Stomach (tissue), 8 donors: ENCODE measurements at regions not wholly inside any gene's neighbourhood (a gene's known extent, or its start where the extent isn't known, plus 50 kb on each side); places are given as distances from the start of the nearest gene placed in this dataset.

Source experiments
- DNase-seq, 2 donors: peaks; one replicate each; pipeline versions ENCODE4 v3.0.0 to v3.0.0-alpha.2; 2013 to 2019
- H3K27ac ChIP-seq, 5 donors: fragments of 200-600 bp in 4 of 5; sonication (generic) in 4 of 5; one replicate each; pipeline ENCODE4 v1.5.1; 2013 to 2019; ENCODE audit warnings: mild to moderate bottlenecking in 1 of 5, moderate library complexity in 1 of 5
- H3K27me3 ChIP-seq, 3 donors: fragments of 200-600 bp; sonication (generic); one replicate each; pipeline ENCODE4 v1.5.1; 2017 to 2019; ENCODE audit warnings: mixed run types in 1 of 3
- H3K36me3 ChIP-seq, 4 donors: fragments of 200-600 bp; sonication (generic); 1 replicate in 3 of 4; 2 replicates in 1 of 4; pipeline ENCODE4 v1.5.1; 2016 to 2019
- H3K4me1 ChIP-seq, 4 donors: fragments of 200-600 bp; sonication (generic); one replicate each; pipeline ENCODE4 v1.5.1; 2016 to 2019
- H3K4me3 ChIP-seq, 4 donors: fragments of 200-600 bp; sonication (generic) in 3 of 4; one replicate each; pipeline ENCODE4 v1.5.1; 2016 to 2019; ENCODE audit warnings: mild to moderate bottlenecking in 1 of 4
- H3K9me3 ChIP-seq, 4 donors: fragments of 200-600 bp; sonication (generic); one replicate each; pipeline ENCODE4 v1.5.1; 2016 to 2019
- EP300 ChIP-seq: sonication (generic); formaldehyde crosslinking; IDR thresholded peaks from one replicate; pipeline ENCODE4 v1.6.1; 2017; ENCODE audit warnings: antibody characterized with exemption
- POLR2A ChIP-seq, 4 donors: fragments of 450-650 bp; IDR thresholded peaks; one replicate each; pipeline ENCODE4 v1.6.1; 2016; ENCODE audit warnings: antibody characterized with exemption in 4 of 4, control low read depth in 2 of 4, mild to moderate bottlenecking in 1 of 4, moderate library complexity in 1 of 4
- POLR2AphosphoS5 ChIP-seq, 3 donors: sonication (generic); formaldehyde crosslinking; IDR thresholded peaks; one replicate each; pipeline ENCODE4 v1.6.1; 2016; ENCODE audit warnings: antibody characterized with exemption in 3 of 3
- WGBS, 5 donors: extraction: QIAGEN DNeasy Blood & Tissue Kit in 3 of 5; methylation state at CpG; one replicate each; pipeline versions ENCODE4 v1.1.5 to v1.1.7; 2013 to 2018; 5-methylcytosine and 5-hydroxymethylcytosine counted together
- intact Hi-C: fragments of 100-400 bp; cut with DNase I; formaldehyde crosslinking; loops from one replicate; pipeline ENCODE4 v1.15.1; 2023; ENCODE audit warnings: low total_unique reads
- TF ChIP-seq, protein P1 (sequence below), 7 experiments: fragments of 450-650 bp in 4 of 7; fragments of 200-600 bp in 3 of 7; sonication (generic) in 3 of 7; IDR thresholded peaks; one replicate each; pipeline ENCODE4 v1.5.1; 2016 to 2019; ENCODE audit warnings: antibody characterized with exemption in 7 of 7, control low read depth in 2 of 7, mild to moderate bottlenecking in 1 of 7
- donor health status: healthy with polysubstance abuse.
- donor health status: Bipolar disorder and iron deficiency.
- donor health status: healthy.

DNA sequence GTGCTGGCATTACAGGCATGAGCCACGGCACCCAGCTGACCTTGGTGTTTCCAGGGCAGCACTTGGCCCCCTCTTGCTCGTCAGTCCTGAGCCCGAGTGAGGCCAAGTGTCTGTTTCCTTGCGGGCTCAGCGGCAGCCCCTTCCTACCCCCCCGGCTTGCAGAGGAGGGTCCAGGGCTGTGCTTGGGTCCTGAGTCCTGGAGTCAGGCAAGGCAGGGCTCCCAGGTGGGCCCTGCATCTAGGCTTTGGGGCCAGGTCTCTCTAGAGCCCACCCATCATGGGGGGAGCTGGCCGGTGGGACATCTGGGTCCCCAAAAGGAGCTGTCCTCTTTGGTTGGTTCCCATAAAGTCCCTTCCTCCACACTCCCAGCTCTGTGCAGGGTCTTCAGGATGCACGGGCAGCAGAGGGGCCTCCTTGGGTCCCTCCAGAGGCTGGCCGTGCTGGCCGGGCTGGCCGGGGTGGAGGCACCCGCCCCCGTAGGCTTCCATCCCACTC is 63.7 kb upstream of the HPCAL1 start:
- 85 to 93% (median 89%) methylated on average over 10 to 13 of the region's 13 CpGs for WGBS, 5 donors
- no peak for DNase-seq
- Histone ChIP-seq H3K4me1 (peaks cover 0 to 16% (median 9%) of the 10 kb centered on the region in 4 donors), H3K4me3 (no peak overlapping the region), H3K27me3 (no peaks in the 10 kb centered on the region), H3K27ac (no peak overlapping the region), H3K36me3 (no peaks in the 10 kb centered on the region), H3K9me3 (no peaks in the 10 kb centered on the region)
- TF ChIP-seq POLR2A (IDR thresholded peaks at IDR 0.05) (no peak), EP300 (no peak), POLR2AphosphoS5 (IDR thresholded peaks at IDR 0.05) (no peak)
- TF ChIP-seq, protein P1, sequence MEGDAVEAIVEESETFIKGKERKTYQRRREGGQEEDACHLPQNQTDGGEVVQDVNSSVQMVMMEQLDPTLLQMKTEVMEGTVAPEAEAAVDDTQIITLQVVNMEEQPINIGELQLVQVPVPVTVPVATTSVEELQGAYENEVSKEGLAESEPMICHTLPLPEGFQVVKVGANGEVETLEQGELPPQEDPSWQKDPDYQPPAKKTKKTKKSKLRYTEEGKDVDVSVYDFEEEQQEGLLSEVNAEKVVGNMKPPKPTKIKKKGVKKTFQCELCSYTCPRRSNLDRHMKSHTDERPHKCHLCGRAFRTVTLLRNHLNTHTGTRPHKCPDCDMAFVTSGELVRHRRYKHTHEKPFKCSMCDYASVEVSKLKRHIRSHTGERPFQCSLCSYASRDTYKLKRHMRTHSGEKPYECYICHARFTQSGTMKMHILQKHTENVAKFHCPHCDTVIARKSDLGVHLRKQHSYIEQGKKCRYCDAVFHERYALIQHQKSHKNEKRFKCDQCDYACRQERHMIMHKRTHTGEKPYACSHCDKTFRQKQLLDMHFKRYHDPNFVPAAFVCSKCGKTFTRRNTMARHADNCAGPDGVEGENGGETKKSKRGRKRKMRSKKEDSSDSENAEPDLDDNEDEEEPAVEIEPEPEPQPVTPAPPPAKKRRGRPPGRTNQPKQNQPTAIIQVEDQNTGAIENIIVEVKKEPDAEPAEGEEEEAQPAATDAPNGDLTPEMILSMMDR (IDR thresholded peaks at IDR 0.05): no peak
- intact Hi-C loops: no loop called here

DNA sequence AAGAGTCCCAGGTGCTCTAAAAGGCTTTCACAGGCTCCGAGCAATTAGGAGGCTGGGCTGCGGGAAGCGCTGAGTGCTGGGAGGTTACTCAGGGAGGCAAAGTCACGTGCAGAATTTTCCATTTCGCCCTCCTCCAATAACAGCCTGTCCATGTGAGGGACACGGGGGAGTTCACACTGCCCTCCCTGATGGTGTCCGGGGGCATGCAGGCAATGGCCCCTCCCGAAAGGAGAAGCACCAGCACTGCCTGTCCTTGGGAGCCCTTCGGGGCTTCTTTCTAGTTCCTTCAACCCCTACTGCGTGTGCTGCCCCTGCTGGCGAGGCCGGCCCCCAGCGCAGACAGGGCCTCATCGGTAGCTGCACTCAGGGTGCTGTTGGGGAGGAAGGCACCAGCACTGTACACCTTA is 63.1 kb upstream of the HPCAL1 start:
- TF ChIP-seq POLR2AphosphoS5 (IDR thresholded peaks at IDR 0.05) (no peak), POLR2A (IDR thresholded peaks at IDR 0.05) (no peak), EP300 (no peak)
- TF ChIP-seq, protein P1 (IDR thresholded peaks at IDR 0.05): no peak
- H3K4me3 ChIP-seq: no peak overlapping the region
- H3K36me3 ChIP-seq: no peaks in the 10 kb centered on the region
- peaks cover 0 to 16% (median 9%) of the 10 kb centered on the region in 4 donors for H3K4me1 ChIP-seq
- intact Hi-C loops: no loop called here
- WGBS, 5 donors: 86 to 93% (median 89%) methylated on average over 10 to 14 of the region's 14 CpGs
- H3K27me3 ChIP-seq: no peaks in the 10 kb centered on the region
- H3K27ac ChIP-seq: no peak overlapping the region
- no peak for DNase-seq
- H3K9me3 ChIP-seq: no peaks in the 10 kb centered on the region

- DNase-seq: no peak
- H3K36me3 ChIP-seq: no peaks in the 10 kb centered on the region
These were observed 62.5 kb upstream of the HPCAL1 start for GRCh38 chr2:10240161-10240681.

GRCh38 chr2:10240911-10241610 is 61.6 kb upstream of the HPCAL1 start:
- intact Hi-C loops: no loop called here
- TF ChIP-seq POLR2AphosphoS5 (IDR thresholded peaks at IDR 0.05) (no peak), POLR2A (IDR thresholded peaks at IDR 0.05) (no peak), EP300 (no peak)
- TF ChIP-seq, protein P1 (IDR thresholded peaks at IDR 0.05): no peak
- no peak overlapping the region for H3K4me3 ChIP-seq
- H3K36me3 ChIP-seq: no peaks in the 10 kb centered on the region
- peak in 1 of 2 donors; percentile 65 for DNase-seq
- peak overlapping the region in 1 of 5 donors; percentile 13 for H3K27ac ChIP-seq
- peaks cover 0 to 16% (median 9%) of the 10 kb centered on the region in 4 donors for H3K4me1 ChIP-seq
- 58 to 81% (median 59%) methylated on average over 14 to 21 of the region's 21 CpGs for WGBS, 5 donors
- H3K9me3 ChIP-seq: no peaks in the 10 kb centered on the region
- no peaks in the 10 kb centered on the region for H3K27me3 ChIP-seq

More at GRCh38 chr2:10240161-10240681, 62.5 kb upstream of the HPCAL1 start:
- no peak overlapping the region for H3K4me3 ChIP-seq
- TF ChIP-seq POLR2AphosphoS5 (IDR thresholded peaks at IDR 0.05) (no peak), POLR2A (IDR thresholded peaks at IDR 0.05) (no peak), EP300 (no peak)
- TF ChIP-seq, protein P1 (IDR thresholded peaks at IDR 0.05): no peak
- intact Hi-C loops: no loop called here
- H3K27ac ChIP-seq: no peak overlapping the region
- peaks cover 0 to 16% (median 9%) of the 10 kb centered on the region in 4 donors for H3K4me1 ChIP-seq
- no peaks in the 10 kb centered on the region for H3K9me3 ChIP-seq
- 88 to 93% (median 91%) methylated on average over 10 to 18 of the region's 18 CpGs for WGBS, 5 donors
- no peaks in the 10 kb centered on the region for H3K27me3 ChIP-seq
